Psoas muscle (tissue), 7 donors: ENCODE measurements at regions not wholly inside any gene's neighbourhood (a gene's known extent, or its start where the extent isn't known, plus 50 kb on each side); places are given as distances from the start of the nearest gene placed in this dataset.
A peak's percentile ranks its signal among the peaks of the same experiment; 100 is the strongest.

ENCODE experiments used
- ATAC-seq, 4 donors: fragments of 200-7000 bp; cut with Tn5 transposase; one replicate each; pipeline ENCODE4 v1.9.1; 2020; ENCODE audit warnings: moderate library complexity in 3 of 4, mild to moderate bottlenecking in 2 of 4
- DNase-seq, 2 donors: peaks; one replicate each; pipeline ENCODE4 v3.0.0-alpha.2; 2020
- H3K27ac ChIP-seq: fragments of 200-600 bp; one replicate; pipeline ENCODE4 v1.8.0; 2022
- H3K27me3 ChIP-seq, 3 donors: fragments of 200-600 bp in 1 of 3; one replicate each; pipeline versions ENCODE4 v1.6.1 to v1.8.0; 2013 to 2022; ENCODE audit warnings: low read length in 2 of 3, mild to moderate bottlenecking in 2 of 3, moderate library complexity in 1 of 3; ENCODE audit not compliant: insufficient read depth in 3 of 3
- H3K36me3 ChIP-seq, 2 donors: fragments of 200-600 bp in 1 of 2; one replicate each; pipeline versions ENCODE4 v1.6.1 to v1.8.0; 2013 to 2022; ENCODE audit warnings: low read depth in 1 of 2, mild to moderate bottlenecking in 1 of 2, moderate library complexity in 1 of 2; ENCODE audit not compliant: insufficient read depth in 1 of 2
- H3K4me1 ChIP-seq: fragments of 200-600 bp; one replicate; pipeline ENCODE4 v1.8.0; 2022
- H3K4me3 ChIP-seq: fragments of 200-600 bp; one replicate; pipeline ENCODE4 v1.8.0; 2022; ENCODE audit warnings: mild to moderate bottlenecking
- H3K9me3 ChIP-seq: fragments of 200-600 bp; one replicate; pipeline ENCODE4 v1.8.0; 2022
- WGBS, 3 donors: extraction: QIAGEN DNeasy Blood & Tissue Kit; methylation state at CpG; one replicate each; pipeline versions ENCODE4 v1.1.6 to v1.1.7; 2013; 5-methylcytosine and 5-hydroxymethylcytosine counted together
- intact Hi-C, 2 donors: fragments of 100-400 bp; cut with DNase I; formaldehyde crosslinking; loops; one replicate each; pipeline versions ENCODE4 v1.11.0 to v1.14.2; 2022
- TF ChIP-seq, protein P1 (sequence below): fragments of 200-600 bp; IDR thresholded peaks from one replicate; pipeline ENCODE4 v1.8.0; 2022; ENCODE audit warnings: antibody characterized with exemption
- donor health status: healthy with polysubstance abuse.
- donor health status: DM: no; HTN: no; CAD: no; lungs with moderate emphysema.
- donor health status: Bipolar disorder and iron deficiency.
- donor health status: healthy.
- donor health status: DM: yes; HTN: yes; CAD: no.
- donor health status: DM: no; HTN: no; CAD: no.
- donor health status: DM: yes; HTN: yes; CAD: no.

DNA sequence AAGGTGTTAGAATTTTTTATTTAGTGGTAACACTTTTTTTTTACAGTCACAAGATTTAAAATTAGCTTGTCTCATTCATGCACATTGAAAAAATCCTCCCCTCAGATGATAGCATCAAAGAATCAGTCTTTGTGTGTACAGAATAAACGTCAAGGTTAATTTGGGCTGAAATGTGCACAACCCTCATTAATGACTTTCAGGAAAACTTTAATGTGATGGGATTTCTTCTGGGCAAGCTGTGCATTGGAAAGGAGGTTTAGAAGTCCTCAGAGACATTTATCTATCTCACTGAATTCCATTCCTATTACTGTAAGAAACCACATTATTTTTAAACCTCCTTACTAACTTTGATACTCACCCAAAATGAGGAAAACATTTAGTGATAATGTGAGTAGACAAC, 88.2 kb upstream of the TECRL start:
- 19 to 31% (median 29%) methylated on average over 1 of the region's 1 CpG for WGBS, 3 donors
- no peak for DNase-seq
- no peak for ATAC-seq
- Histone ChIP-seq H3K4me1 (no peaks in the 10 kb centered on the region), H3K4me3 (no peak overlapping the region), H3K27me3 (no peaks in the 10 kb centered on the region), H3K9me3 (no peaks in the 10 kb centered on the region), H3K36me3 (no peaks in the 10 kb centered on the region), H3K27ac (no peak overlapping the region)
- intact Hi-C loops, result no loop called here
- TF ChIP-seq, protein P1, sequence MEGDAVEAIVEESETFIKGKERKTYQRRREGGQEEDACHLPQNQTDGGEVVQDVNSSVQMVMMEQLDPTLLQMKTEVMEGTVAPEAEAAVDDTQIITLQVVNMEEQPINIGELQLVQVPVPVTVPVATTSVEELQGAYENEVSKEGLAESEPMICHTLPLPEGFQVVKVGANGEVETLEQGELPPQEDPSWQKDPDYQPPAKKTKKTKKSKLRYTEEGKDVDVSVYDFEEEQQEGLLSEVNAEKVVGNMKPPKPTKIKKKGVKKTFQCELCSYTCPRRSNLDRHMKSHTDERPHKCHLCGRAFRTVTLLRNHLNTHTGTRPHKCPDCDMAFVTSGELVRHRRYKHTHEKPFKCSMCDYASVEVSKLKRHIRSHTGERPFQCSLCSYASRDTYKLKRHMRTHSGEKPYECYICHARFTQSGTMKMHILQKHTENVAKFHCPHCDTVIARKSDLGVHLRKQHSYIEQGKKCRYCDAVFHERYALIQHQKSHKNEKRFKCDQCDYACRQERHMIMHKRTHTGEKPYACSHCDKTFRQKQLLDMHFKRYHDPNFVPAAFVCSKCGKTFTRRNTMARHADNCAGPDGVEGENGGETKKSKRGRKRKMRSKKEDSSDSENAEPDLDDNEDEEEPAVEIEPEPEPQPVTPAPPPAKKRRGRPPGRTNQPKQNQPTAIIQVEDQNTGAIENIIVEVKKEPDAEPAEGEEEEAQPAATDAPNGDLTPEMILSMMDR, result no peak

DNA sequence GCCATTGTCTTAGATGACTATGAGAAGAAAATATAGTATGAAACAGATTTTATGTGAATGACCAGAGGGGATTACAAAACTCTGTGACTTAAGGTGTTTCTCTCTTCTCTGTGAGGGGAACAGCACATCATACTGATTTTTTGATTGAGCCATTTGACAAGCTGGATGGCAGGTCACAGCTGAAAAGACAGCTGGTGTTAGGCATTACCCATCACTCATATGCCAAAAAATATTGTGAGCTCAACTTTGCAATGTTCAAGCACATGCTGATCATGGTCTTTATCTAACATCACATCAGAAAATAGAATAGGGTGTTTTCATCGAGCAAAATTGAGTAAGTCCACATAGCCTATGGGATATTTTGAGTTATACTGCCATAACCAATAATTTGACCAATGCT, 86.7 kb upstream of the TECRL start:
- ATAC-seq, result peak in 1 of 4 donors; percentile 40
- Histone ChIP-seq H3K27me3 (no peaks in the 10 kb centered on the region), H3K36me3 (no peaks in the 10 kb centered on the region), H3K4me1 (no peaks in the 10 kb centered on the region), H3K9me3 (no peaks in the 10 kb centered on the region), H3K27ac (no peak overlapping the region), H3K4me3 (no peak overlapping the region)
- TF ChIP-seq, protein P1, result no peak
- intact Hi-C loops, result no loop called here
- WGBS, 3 donors, result 23 to 37% (median 29%) methylated on average over 1 of the region's 1 CpG
- DNase-seq, result no peak

DNA sequence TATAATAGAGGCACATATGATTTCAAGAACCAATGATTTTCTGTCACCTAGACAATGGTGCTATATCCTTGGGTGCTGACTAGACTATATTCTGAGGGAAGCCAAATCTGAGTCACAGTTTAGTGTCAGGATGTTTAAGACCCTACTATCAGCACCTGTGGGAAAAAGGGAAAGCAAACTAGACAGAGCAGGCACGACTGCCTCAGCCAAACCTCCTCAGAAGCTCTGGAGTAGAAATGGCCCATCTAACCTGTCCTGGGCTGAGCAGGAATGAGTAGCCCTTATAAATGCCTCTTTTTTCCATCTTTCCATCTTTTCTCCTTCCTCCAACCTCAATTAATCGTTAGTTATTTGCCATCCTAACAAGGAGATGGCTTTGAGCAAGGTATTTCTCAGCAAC, 80.4 kb upstream of the TECRL start:
- no peaks in the 10 kb centered on the region for H3K27me3 ChIP-seq
- no peaks in the 10 kb centered on the region for H3K9me3 ChIP-seq
- no peak overlapping the region for H3K27ac ChIP-seq
- 55 to 65% (median 63%) methylated on average over 2 of the region's 2 CpGs for WGBS, 3 donors
- DNase-seq (no peak), ATAC-seq (no peak)
- H3K4me1 ChIP-seq, result no peaks in the 10 kb centered on the region
- intact Hi-C loops, result no loop called here
- H3K4me3 ChIP-seq, result no peak overlapping the region
- no peaks in the 10 kb centered on the region for H3K36me3 ChIP-seq
- TF ChIP-seq, protein P1, result no peak

DNA sequence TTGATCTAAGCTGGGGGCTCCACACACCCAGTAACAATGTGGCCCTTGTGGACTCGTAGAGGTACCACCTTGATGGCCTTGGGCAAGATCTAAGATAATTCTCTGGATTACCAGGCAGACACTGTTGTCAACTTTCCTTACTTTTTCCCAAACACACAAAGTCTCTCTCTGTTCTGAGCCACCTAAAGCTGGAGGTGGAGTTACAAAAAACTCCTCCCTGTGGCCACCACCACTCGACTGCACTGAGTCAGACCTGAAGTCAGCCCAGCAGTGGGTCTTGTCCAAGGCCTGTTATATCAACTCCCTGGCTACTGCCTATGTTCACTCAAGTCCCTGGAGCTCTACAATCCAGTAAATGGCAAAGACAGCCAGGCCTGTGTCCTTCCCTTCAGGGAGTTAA, 70.1 kb upstream of the TECRL start:
- no peak for ATAC-seq
- intact Hi-C loops, result no loop called here
- TF ChIP-seq, protein P1, result no peak

DNA sequence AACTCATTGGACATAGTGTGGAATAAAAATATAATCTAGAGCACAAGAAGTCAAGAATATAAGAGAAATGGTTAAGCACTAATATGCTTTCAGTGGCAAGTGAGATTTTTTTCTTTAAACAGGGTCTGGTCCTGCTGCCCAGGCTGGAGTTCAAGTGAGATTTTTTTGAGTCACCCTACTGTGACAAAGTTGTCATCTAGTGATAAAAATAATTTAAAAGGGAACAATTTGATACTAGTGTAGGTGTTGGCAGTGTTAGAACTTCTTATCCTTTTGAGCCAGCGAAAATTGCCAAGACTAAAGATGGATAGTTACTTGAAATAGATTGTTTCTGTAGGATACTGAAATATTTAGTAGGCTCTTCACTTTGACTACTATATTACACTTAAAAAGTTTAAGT, 67.9 kb upstream of the TECRL start:
- H3K9me3 ChIP-seq, result no peaks in the 10 kb centered on the region
- intact Hi-C loops, result no loop called here
- no peaks in the 10 kb centered on the region for H3K4me1 ChIP-seq
- H3K27me3 ChIP-seq, result no peaks in the 10 kb centered on the region
- H3K36me3 ChIP-seq, result no peaks in the 10 kb centered on the region
- no peak overlapping the region for H3K27ac ChIP-seq
- no peak overlapping the region for H3K4me3 ChIP-seq
- 75 to 85% (median 79%) methylated on average over 1 of the region's 1 CpG for WGBS, 3 donors
- ATAC-seq (no peak), DNase-seq (no peak)
- TF ChIP-seq, protein P1, result no peak

More for the DNA sequence above, 70.1 kb upstream of the TECRL start:
- no peak for DNase-seq
- Histone ChIP-seq H3K4me3 (no peak overlapping the region), H3K27me3 (no peaks in the 10 kb centered on the region), H3K4me1 (no peaks in the 10 kb centered on the region), H3K36me3 (no peaks in the 10 kb centered on the region), H3K27ac (no peak overlapping the region), H3K9me3 (peaks cover 3% of the 10 kb centered on the region)
- 74 to 82% (median 80%) methylated on average over 2 of the region's 2 CpGs for WGBS, 3 donors
